Tibial nerve (tissue), 4 donors: ENCODE measurements at regions not wholly inside any gene's neighbourhood (a gene's known extent, or its start where the extent isn't known, plus 50 kb on each side); places are given as distances from the start of the nearest gene placed in this dataset.
"Not testable (repeated sequence)": the region's sequence is repeated elsewhere in the genome, so short reads cannot be mapped to it uniquely, and the experiment has no call there.

ENCODE experiments used
- DNase-seq, 2 donors: peaks; one replicate each; pipeline ENCODE4 v3.0.0-alpha.2; 2019; ENCODE audit warnings: low spot score in 2 of 2
- H3K27ac ChIP-seq, 4 donors: fragments of 200-600 bp; sonication (generic) in 3 of 4; one replicate each; pipeline ENCODE4 v1.5.1; 2017 to 2019; ENCODE audit warnings: mild to moderate bottlenecking in 1 of 4
- H3K27me3 ChIP-seq, 2 donors: fragments of 200-600 bp; sonication (generic) in 1 of 2; one replicate each; pipeline versions ENCODE4 v1.5.1 to v1.6.0; 2017 to 2019
- H3K36me3 ChIP-seq, 3 donors: fragments of 200-600 bp; sonication (generic); one replicate each; pipeline ENCODE4 v1.5.1; 2018 to 2019
- H3K4me1 ChIP-seq, 4 donors: fragments of 200-600 bp; sonication (generic) in 3 of 4; one replicate each; pipeline ENCODE4 v1.5.1; 2017 to 2019
- H3K4me3 ChIP-seq, 4 donors: fragments of 200-600 bp; sonication (generic) in 3 of 4; one replicate each; pipeline ENCODE4 v1.5.1; 2017 to 2019; ENCODE audit warnings: mild to moderate bottlenecking in 1 of 4, moderate library complexity in 1 of 4
- H3K9me3 ChIP-seq, 4 donors: fragments of 200-600 bp; sonication (generic) in 3 of 4; one replicate each; pipeline ENCODE4 v1.5.1; 2017 to 2019
- CTCF ChIP-seq, 5 experiments: fragments of 200-600 bp in 3 of 5; fragments of 450-650 bp in 2 of 5; sonication (generic) in 3 of 5; IDR thresholded peaks; one replicate each; pipeline ENCODE4 v1.5.1; 2016 to 2019; ENCODE audit warnings: antibody characterized with exemption in 5 of 5, mild to moderate bottlenecking in 3 of 5, moderate library complexity in 2 of 5
- EP300 ChIP-seq, 2 donors: sonication (generic); formaldehyde crosslinking; IDR thresholded peaks; one replicate each; pipeline ENCODE4 v1.6.1; 2017; ENCODE audit warnings: antibody characterized with exemption in 2 of 2, mild to moderate bottlenecking in 1 of 2
- POLR2A ChIP-seq, 2 donors: fragments of 450-650 bp; IDR thresholded peaks; one replicate each; pipeline ENCODE4 v1.6.1; 2017; ENCODE audit warnings: antibody characterized with exemption in 2 of 2, mild to moderate bottlenecking in 2 of 2, moderate library complexity in 2 of 2
- WGBS, 2 donors: methylation state at CpG; one replicate each; pipeline ENCODE4 v1.1.5; 2018; 5-methylcytosine and 5-hydroxymethylcytosine counted together

- H3K9me3 ChIP-seq, result no peaks in the 10 kb centered on the region
- no peak overlapping the region for H3K4me3 ChIP-seq
- no peaks in the 10 kb centered on the region for H3K4me1 ChIP-seq
- TF ChIP-seq CTCF (IDR thresholded peaks at IDR 0.05), result no peak
- no peak for TF ChIP-seq POLR2A (IDR thresholded peaks at IDR 0.05)
- TF ChIP-seq EP300 (IDR thresholded peaks at IDR 0.05), result no peak
- H3K27me3 ChIP-seq, result no peaks in the 10 kb centered on the region
- no peaks in the 10 kb centered on the region for H3K36me3 ChIP-seq
- no peak overlapping the region for H3K27ac ChIP-seq
- DNase-seq, result no peak
Measured at GRCh38 chr16:52298769-52299168, 248.2 kb downstream of the TOX3 start.

GRCh38 chr16:52296706-52297315 is 250.1 kb downstream of the TOX3 start:
- H3K27me3 ChIP-seq, H3K4me3 ChIP-seq, H3K36me3 ChIP-seq, H3K4me1 ChIP-seq, DNase-seq, H3K9me3 ChIP-seq, H3K27ac ChIP-seq: not testable (repeated sequence)
- WGBS, 2 donors, result 60 to 62% methylated on average over 4 of the region's 4 CpGs

- DNase-seq, result no peak
Measured at GRCh38 chr16:52296076-52296475, 250.9 kb downstream of the TOX3 start.

GRCh38 chr16:52294660-52295059 is 252.3 kb downstream of the TOX3 start:
- Histone ChIP-seq H3K27me3 (no peaks in the 10 kb centered on the region), H3K36me3 (no peaks in the 10 kb centered on the region), H3K27ac (no peak overlapping the region), H3K4me3 (no peak overlapping the region), H3K9me3 (no peaks in the 10 kb centered on the region), H3K4me1 (no peaks in the 10 kb centered on the region)
- WGBS, 2 donors, result 67 to 81% methylated on average over 3 of the region's 3 CpGs
- TF ChIP-seq POLR2A (IDR thresholded peaks at IDR 0.05) (no peak), CTCF (IDR thresholded peaks at IDR 0.05) (no peak), EP300 (IDR thresholded peaks at IDR 0.05) (no peak)
- DNase-seq, result no peak

More at GRCh38 chr16:52296076-52296475, 250.9 kb downstream of the TOX3 start:
- TF ChIP-seq CTCF (IDR thresholded peaks at IDR 0.05), result no peak
- 60 to 75% methylated on average over 2 of the region's 2 CpGs for WGBS, 2 donors
- Histone ChIP-seq H3K4me3 (no peak overlapping the region), H3K27ac (no peak overlapping the region), H3K4me1 (no peaks in the 10 kb centered on the region), H3K9me3 (no peaks in the 10 kb centered on the region), H3K36me3 (no peaks in the 10 kb centered on the region), H3K27me3 (no peaks in the 10 kb centered on the region)

GRCh38 chr16:52293204-52293603 is 253.7 kb downstream of the TOX3 start:
- WGBS, 2 donors, result 56 to 61% methylated on average over 2 of the region's 2 CpGs
- Histone ChIP-seq H3K27ac (no peak overlapping the region), H3K9me3 (no peaks in the 10 kb centered on the region), H3K36me3 (no peaks in the 10 kb centered on the region), H3K4me3 (no peak overlapping the region), H3K27me3 (no peaks in the 10 kb centered on the region), H3K4me1 (no peaks in the 10 kb centered on the region)
- DNase-seq, result no peak
- TF ChIP-seq CTCF (IDR thresholded peaks at IDR 0.05) (no peak), POLR2A (IDR thresholded peaks at IDR 0.05) (no peak), EP300 (IDR thresholded peaks at IDR 0.05) (no peak)
